MM.1S (cell line): ENCODE measurements at regions not wholly inside any gene's neighbourhood (a gene's known extent, or its start where the extent isn't known, plus 50 kb on each side); places are given as distances from the start of the nearest gene placed in this dataset.

Experiments
- EZH2 ChIP-seq: fragments of 300-600 bp; sonication (generic); optimal IDR thresholded peaks from 2 replicates; pipeline ENCODE3; 2017; ENCODE audit warnings: low read depth, mild to moderate bottlenecking, antibody characterized with exemption, low read length, mixed read lengths
- EZH2phosphoT487 ChIP-seq: fragments of 300-600 bp; sonication (generic); IDR thresholded peaks from 2 replicates; pipeline ENCODE4 v1.6.1; 2018; ENCODE audit warnings: antibody characterized with exemption, low read length
- TF ChIP-seq, protein P1 (sequence below): fragments of 300-600 bp; sonication (generic); IDR thresholded peaks from 2 replicates; pipeline ENCODE4 v1.5.1; 2016; ENCODE audit warnings: antibody characterized with exemption, low read length, mixed read lengths

DNA sequence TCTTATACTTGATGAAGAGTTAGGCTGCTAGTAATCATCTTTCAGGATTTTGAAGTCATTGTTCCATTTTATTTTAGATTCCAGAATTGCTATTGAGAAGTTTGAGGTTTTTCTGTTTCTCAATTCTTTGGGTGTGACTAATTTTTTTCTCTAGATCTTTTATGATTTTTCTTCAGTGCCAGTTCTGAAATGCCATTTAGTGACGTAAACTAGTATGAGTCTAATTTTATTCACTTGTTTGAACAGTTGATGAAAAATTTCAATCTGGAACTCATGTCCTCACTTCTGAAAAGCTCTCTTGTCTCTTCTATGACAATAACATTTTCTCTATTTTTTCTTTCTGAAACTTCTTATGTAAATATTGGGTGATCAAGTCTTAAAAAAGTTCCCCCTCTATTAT is 188.5 kb upstream of the HTR2A start:
- TF ChIP-seq, protein P1, sequence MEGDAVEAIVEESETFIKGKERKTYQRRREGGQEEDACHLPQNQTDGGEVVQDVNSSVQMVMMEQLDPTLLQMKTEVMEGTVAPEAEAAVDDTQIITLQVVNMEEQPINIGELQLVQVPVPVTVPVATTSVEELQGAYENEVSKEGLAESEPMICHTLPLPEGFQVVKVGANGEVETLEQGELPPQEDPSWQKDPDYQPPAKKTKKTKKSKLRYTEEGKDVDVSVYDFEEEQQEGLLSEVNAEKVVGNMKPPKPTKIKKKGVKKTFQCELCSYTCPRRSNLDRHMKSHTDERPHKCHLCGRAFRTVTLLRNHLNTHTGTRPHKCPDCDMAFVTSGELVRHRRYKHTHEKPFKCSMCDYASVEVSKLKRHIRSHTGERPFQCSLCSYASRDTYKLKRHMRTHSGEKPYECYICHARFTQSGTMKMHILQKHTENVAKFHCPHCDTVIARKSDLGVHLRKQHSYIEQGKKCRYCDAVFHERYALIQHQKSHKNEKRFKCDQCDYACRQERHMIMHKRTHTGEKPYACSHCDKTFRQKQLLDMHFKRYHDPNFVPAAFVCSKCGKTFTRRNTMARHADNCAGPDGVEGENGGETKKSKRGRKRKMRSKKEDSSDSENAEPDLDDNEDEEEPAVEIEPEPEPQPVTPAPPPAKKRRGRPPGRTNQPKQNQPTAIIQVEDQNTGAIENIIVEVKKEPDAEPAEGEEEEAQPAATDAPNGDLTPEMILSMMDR = no peak
- TF ChIP-seq EZH2phosphoT487 (no peak), EZH2 (no peak)
